Stimulated activated CD4-positive, alpha-beta T cell treated with anti-CD3 and anti-CD28 coated beads, Interleukin-15, amount 100 ng/mL, for 24 hours (primary cell): ENCODE measurements at regions not wholly inside any gene's neighbourhood (a gene's known extent, or its start where the extent isn't known, plus 50 kb on each side); places are given as distances from the start of the nearest gene placed in this dataset.

Source experiments
- DNase-seq: peaks from one replicate; pipeline ENCODE4 v3.0.0-alpha.2; 2020

- DNase-seq = no peak
These were observed 54.5 kb upstream of the C3orf80 start for GRCh38 chr3:160170409-160171370.

- DNase-seq = no peak
These were observed 53.4 kb upstream of the C3orf80 start for GRCh38 chr3:160171813-160172212.

GRCh38 chr3:160174621-160175020, 50.6 kb upstream of the C3orf80 start:
- DNase-seq = no peak
